OCI-LY7 (cell line): ENCODE measurements at regions not wholly inside any gene's neighbourhood (a gene's known extent, or its start where the extent isn't known, plus 50 kb on each side); places are given as distances from the start of the nearest gene placed in this dataset.

Source experiments
- BruUV-seq: library from RNA; stranded (reverse); fragments of 400-500 nt; replicated peaks from 2 replicates; lab custom pipeline; 2021; lab: Mats Ljungman, UMichigan
- CTCF ChIA-PET: fragments of 300-600 bp; sonication (Branson Sonifier 250); formaldehyde crosslinking; loops from one replicate; lab custom pipeline; 2022; ENCODE audit warnings: antibody characterized with exemption; ENCODE audit not compliant: unreplicated experiment; lab: Charles Lee
- POLR2A ChIA-PET: fragments of 300-600 bp; sonication (Branson Sonifier 250); formaldehyde crosslinking; loops from one replicate; lab custom pipeline; 2022; ENCODE audit warnings: antibody characterized with exemption; lab: Charles Lee
- DNase-seq: peaks from one replicate; pipeline ENCODE4 v3.0.0-alpha.2; 2015; ENCODE audit warnings: low spot score
- H2AFZ ChIP-seq: fragments of 200-600 bp; sonication (generic), shearing (Covaris generic); 2 replicates; pipeline ENCODE4 v1.6.1; 2014; ENCODE audit warnings: mild to moderate bottlenecking, antibody characterized with exemption, low read length, moderate library complexity
- H3K27ac ChIP-seq: fragments of 200-600 bp; sonication (generic); 2 replicates; pipeline ENCODE4 v1.5.1; 2014; ENCODE audit warnings: mixed run types, low read depth, mild to moderate bottlenecking, moderate library complexity, low read length, inconsistent platforms; ENCODE audit not compliant: poor library complexity, severe bottlenecking
- H3K36me3 ChIP-seq: fragments of 200-600 bp; sonication (generic); 2 replicates; pipeline ENCODE4 v1.6.1; 2014; ENCODE audit warnings: mild to moderate bottlenecking, antibody characterized with exemption, low read length, moderate library complexity, mixed read lengths; ENCODE audit not compliant: insufficient read depth
- H3K4me1 ChIP-seq: fragments of 200-600 bp; sonication (generic); 2 replicates; pipeline ENCODE4 v1.5.1; 2014; ENCODE audit warnings: mild to moderate bottlenecking, low read length; ENCODE audit not compliant: insufficient read depth, poor library complexity, severe bottlenecking
- H3K4me2 ChIP-seq: fragments of 200-600 bp; sonication (generic); 2 replicates; pipeline ENCODE4 v1.6.1; 2014; ENCODE audit warnings: mild to moderate bottlenecking, low read length
- H3K4me3 ChIP-seq: fragments of 200-600 bp; sonication (generic); 2 replicates; pipeline ENCODE4 v1.5.1; 2014; ENCODE audit warnings: mild to moderate bottlenecking, low read depth, low read length; ENCODE audit not compliant: poor library complexity, severe bottlenecking
- H3K79me2 ChIP-seq: fragments of 200-600 bp; sonication (generic); 2 replicates; pipeline ENCODE4 v1.6.1; 2016; ENCODE audit warnings: low read depth, mild to moderate bottlenecking, low read length, moderate library complexity, mixed read lengths; ENCODE audit not compliant: insufficient read depth
- H3K9me2 ChIP-seq: fragments of 200-600 bp; sonication (generic); 2 replicates; pipeline ENCODE4 v1.6.1; 2016; ENCODE audit warnings: mild to moderate bottlenecking, low read length, mixed read lengths; ENCODE audit not compliant: insufficient read depth
- H3K9me3 ChIP-seq: fragments of 200-600 bp; sonication (generic); 2 replicates; pipeline ENCODE4 v1.6.1; 2014; ENCODE audit warnings: mild to moderate bottlenecking, mixed run types, low read length, mixed read lengths
- H4K20me1 ChIP-seq: fragments of 200-600 bp; sonication (generic); 2 replicates; pipeline ENCODE4 v1.6.1; 2014; ENCODE audit warnings: mild to moderate bottlenecking, antibody characterized with exemption, low read length, moderate library complexity, mixed read lengths; ENCODE audit not compliant: insufficient read depth
- CTCF ChIP-seq: fragments of 200-600 bp; sonication (generic); conservative IDR thresholded peaks from 2 replicates; pipeline ENCODE4 v1.5.1; 2014; ENCODE audit warnings: mild to moderate bottlenecking, antibody characterized with exemption, low read length, moderate library complexity, mixed read lengths
- EZH2phosphoT487 ChIP-seq: fragments of 200-600 bp; sonication (generic); IDR thresholded peaks from 2 replicates; pipeline ENCODE4 v1.6.1; 2018; ENCODE audit warnings: low read depth, borderline replicate concordance, mild to moderate bottlenecking, mixed run types, antibody characterized with exemption, low read length, moderate library complexity, mixed read lengths
- intact Hi-C: fragments of 100-400 bp; cut with micrococcal nuclease; formaldehyde crosslinking; loops from one replicate; pipeline ENCODE4 v1.10.0; 2022; ENCODE audit not compliant: unreplicated experiment

DNA sequence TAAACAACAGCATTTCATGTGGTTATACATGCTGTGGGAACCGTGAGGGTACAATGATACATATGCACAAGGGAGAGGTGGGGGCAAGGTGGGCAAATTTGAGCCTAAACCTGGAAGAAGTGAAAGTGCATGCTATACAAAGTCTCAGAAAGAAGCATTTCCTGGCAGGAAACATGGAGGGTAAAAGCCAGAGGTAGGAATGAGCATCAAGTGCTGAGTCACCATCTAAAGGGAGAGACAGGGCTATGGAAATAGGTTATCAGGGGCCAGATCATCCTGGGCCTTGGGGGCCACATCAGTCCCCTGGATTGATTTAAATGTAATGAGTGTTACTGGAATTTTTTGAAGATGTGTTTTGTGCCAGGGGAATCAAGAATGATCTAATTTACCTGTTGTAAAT is 60.1 kb upstream of the DAB1 start:
- no peaks in the 10 kb centered on the region for H3K36me3 ChIP-seq
- ChIA-PET CTCF (no interaction called here), POLR2A (no interaction called here)
- no peak overlapping the region for H2AFZ ChIP-seq
- no peaks in the 10 kb centered on the region for H4K20me1 ChIP-seq
- no peak overlapping the region for H3K27ac ChIP-seq
- BruUV-seq = no TSS peak
- no peak for TF ChIP-seq CTCF
- no peak for TF ChIP-seq EZH2phosphoT487
- H3K79me2 ChIP-seq = no peaks in the 10 kb centered on the region
- no peaks in the 10 kb centered on the region for H3K4me1 ChIP-seq
- H3K4me3 ChIP-seq = no peak overlapping the region
- intact Hi-C loops = loop anchor here (5.0 kb wide), 1 partner anchor 157 kb away; no protein-coding TSS in a partner anchor
- no peak for DNase-seq
- H3K9me3 ChIP-seq = no peaks in the 10 kb centered on the region
- H3K9me2 ChIP-seq = no peaks in the 10 kb centered on the region
- H3K4me2 ChIP-seq = no peak overlapping the region

- TF ChIP-seq EZH2phosphoT487 = no peak
- CTCF ChIA-PET = no interaction called here
These were observed 55.6 kb upstream of the DAB1 start for GRCh38 chr1:57479471-57479870.

DNA sequence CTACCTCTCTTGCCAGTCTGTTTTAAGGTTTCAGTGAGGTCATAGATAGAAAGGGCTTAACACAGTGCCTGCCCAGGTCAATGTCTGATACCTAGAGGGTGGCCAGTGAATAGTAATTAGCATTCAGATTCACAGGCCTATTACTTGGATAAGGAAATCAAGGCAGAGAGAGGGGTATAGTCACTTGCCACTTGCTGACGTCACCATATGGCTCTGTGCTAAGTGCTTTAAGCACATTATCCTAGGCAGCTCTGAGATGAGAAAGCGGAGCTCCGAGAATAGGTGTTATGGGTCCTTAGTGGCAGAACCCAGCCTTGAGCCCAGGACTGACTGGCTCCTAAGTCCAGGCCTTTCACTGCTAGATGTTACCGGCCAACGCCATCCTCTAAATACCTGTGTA is 51.5 kb upstream of the DAB1 start:
- POLR2A ChIA-PET = no interaction called here
- no peak overlapping the region for H2AFZ ChIP-seq

More at GRCh38 chr1:57479471-57479870, 55.6 kb upstream of the DAB1 start:
- H3K4me3 ChIP-seq = no peak overlapping the region
- no peaks in the 10 kb centered on the region for H4K20me1 ChIP-seq
- no TSS peak for BruUV-seq
- no peak overlapping the region for H2AFZ ChIP-seq
- H3K36me3 ChIP-seq = no peaks in the 10 kb centered on the region
- intact Hi-C loops = no loop called here
- no peak overlapping the region for H3K27ac ChIP-seq
- H3K9me3 ChIP-seq = no peaks in the 10 kb centered on the region
- H3K9me2 ChIP-seq = no peaks in the 10 kb centered on the region
- H3K4me1 ChIP-seq = no peaks in the 10 kb centered on the region
- H3K79me2 ChIP-seq = no peaks in the 10 kb centered on the region
- no peak for DNase-seq
- POLR2A ChIA-PET = interaction anchor here (1.0 to 1.3 kb wide), 2 partner anchors 15 to 28 kb away, joined by 3 to 4 read pairs; no protein-coding TSS in a partner anchor
- no peak overlapping the region for H3K4me2 ChIP-seq

More for the DNA sequence above, 51.5 kb upstream of the DAB1 start:
- Histone ChIP-seq H3K9me2 (no peaks in the 10 kb centered on the region), H3K4me2 (no peak overlapping the region), H4K20me1 (no peaks in the 10 kb centered on the region), H3K4me1 (no peaks in the 10 kb centered on the region), H3K27ac (no peak overlapping the region), H3K79me2 (no peaks in the 10 kb centered on the region), H3K4me3 (no peak overlapping the region), H3K36me3 (no peaks in the 10 kb centered on the region), H3K9me3 (no peaks in the 10 kb centered on the region)
- CTCF ChIA-PET = no interaction called here
- intact Hi-C loops = no loop called here
- DNase-seq = no peak
- BruUV-seq = no TSS peak
- TF ChIP-seq EZH2phosphoT487 (no peak), CTCF (no peak)
